ENCODE measurements at regions not wholly inside any gene's neighbourhood (a gene's known extent, or its start where the extent isn't known, plus 50 kb on each side); places are given as distances from the start of the nearest gene placed in this dataset.
"Not testable (repeated sequence)": the region's sequence is repeated elsewhere in the genome, so short reads cannot be mapped to it uniquely, and the experiment has no call there.

- TF ChIP-seq, protein P1, sequence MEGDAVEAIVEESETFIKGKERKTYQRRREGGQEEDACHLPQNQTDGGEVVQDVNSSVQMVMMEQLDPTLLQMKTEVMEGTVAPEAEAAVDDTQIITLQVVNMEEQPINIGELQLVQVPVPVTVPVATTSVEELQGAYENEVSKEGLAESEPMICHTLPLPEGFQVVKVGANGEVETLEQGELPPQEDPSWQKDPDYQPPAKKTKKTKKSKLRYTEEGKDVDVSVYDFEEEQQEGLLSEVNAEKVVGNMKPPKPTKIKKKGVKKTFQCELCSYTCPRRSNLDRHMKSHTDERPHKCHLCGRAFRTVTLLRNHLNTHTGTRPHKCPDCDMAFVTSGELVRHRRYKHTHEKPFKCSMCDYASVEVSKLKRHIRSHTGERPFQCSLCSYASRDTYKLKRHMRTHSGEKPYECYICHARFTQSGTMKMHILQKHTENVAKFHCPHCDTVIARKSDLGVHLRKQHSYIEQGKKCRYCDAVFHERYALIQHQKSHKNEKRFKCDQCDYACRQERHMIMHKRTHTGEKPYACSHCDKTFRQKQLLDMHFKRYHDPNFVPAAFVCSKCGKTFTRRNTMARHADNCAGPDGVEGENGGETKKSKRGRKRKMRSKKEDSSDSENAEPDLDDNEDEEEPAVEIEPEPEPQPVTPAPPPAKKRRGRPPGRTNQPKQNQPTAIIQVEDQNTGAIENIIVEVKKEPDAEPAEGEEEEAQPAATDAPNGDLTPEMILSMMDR (IDR thresholded peaks at IDR 0.05): not testable (repeated sequence)
- TF ChIP-seq POLR2A (IDR thresholded peaks at IDR 0.05): not testable (repeated sequence)
Measured at GRCh38 chrX:89214773-89215446, 467.9 kb downstream of the CPXCR1 start.
